Prostate gland (tissue), 2 donors: ENCODE measurements at regions not wholly inside any gene's neighbourhood (a gene's known extent, or its start where the extent isn't known, plus 50 kb on each side); places are given as distances from the start of the nearest gene placed in this dataset.

Experiments used
- POLR2A ChIP-seq: fragments of 450-650 bp; IDR thresholded peaks from one replicate; pipeline ENCODE4 v1.6.1; 2016; ENCODE audit warnings: antibody characterized with exemption, mild to moderate bottlenecking
- TF ChIP-seq, protein P1 (sequence below), 4 experiments: fragments of 200-600 bp in 2 of 4; fragments of 450-650 bp in 2 of 4; sonication (generic) in 2 of 4; IDR thresholded peaks; 1 replicate in 3 of 4; 2 replicates in 1 of 4; pipeline ENCODE4 v1.5.1; 2016 to 2019; ENCODE audit warnings: antibody characterized with exemption in 4 of 4, mild to moderate bottlenecking in 2 of 4, moderate library complexity in 2 of 4

DNA sequence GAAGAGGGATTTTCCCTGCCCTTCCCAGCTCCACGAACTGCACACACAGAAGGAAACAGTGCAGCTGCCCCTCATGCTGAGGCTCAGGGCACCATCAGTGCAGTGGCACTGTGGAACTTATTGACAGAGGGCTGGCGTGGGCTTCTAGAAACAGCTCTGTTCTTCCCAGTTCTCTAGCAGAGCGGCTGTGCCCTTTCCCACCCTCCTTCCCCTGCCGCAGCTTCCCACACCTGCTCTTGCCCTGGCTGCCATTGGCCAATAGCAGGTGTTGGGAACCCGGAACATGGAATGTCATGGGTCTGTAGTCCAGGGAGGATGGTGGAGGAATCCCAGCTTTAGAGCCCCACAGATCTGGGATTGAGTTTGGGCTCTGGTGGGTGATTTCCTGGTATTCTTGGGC lies 343.8 kb downstream of the RPS6KC1 start:
- TF ChIP-seq, protein P1, sequence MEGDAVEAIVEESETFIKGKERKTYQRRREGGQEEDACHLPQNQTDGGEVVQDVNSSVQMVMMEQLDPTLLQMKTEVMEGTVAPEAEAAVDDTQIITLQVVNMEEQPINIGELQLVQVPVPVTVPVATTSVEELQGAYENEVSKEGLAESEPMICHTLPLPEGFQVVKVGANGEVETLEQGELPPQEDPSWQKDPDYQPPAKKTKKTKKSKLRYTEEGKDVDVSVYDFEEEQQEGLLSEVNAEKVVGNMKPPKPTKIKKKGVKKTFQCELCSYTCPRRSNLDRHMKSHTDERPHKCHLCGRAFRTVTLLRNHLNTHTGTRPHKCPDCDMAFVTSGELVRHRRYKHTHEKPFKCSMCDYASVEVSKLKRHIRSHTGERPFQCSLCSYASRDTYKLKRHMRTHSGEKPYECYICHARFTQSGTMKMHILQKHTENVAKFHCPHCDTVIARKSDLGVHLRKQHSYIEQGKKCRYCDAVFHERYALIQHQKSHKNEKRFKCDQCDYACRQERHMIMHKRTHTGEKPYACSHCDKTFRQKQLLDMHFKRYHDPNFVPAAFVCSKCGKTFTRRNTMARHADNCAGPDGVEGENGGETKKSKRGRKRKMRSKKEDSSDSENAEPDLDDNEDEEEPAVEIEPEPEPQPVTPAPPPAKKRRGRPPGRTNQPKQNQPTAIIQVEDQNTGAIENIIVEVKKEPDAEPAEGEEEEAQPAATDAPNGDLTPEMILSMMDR (IDR thresholded peaks at IDR 0.05): no peak
- no peak for TF ChIP-seq POLR2A
